OCI-LY3 (cell line): ENCODE measurements at regions not wholly inside any gene's neighbourhood (a gene's known extent, or its start where the extent isn't known, plus 50 kb on each side); places are given as distances from the start of the nearest gene placed in this dataset.

Source experiments
- H2AFZ ChIP-seq: fragments of 200-600, 300-600 bp; shearing (Covaris generic); 2 replicates; pipeline ENCODE4 v1.6.0; 2014; ENCODE audit warnings: antibody characterized with exemption, low read depth, low read length
- H3K27ac ChIP-seq: fragments of 200-600, 300-600 bp; sonication (generic); 2 replicates; pipeline ENCODE4 v1.5.1; 2014; ENCODE audit warnings: mild to moderate bottlenecking, low read length, moderate library complexity, mixed read lengths
- H3K27me3 ChIP-seq: fragments of 200-600, 300-600 bp; sonication (generic); 2 replicates; pipeline ENCODE4 v1.6.1; 2014; ENCODE audit warnings: low read depth, low read length, mixed read lengths
- H3K36me3 ChIP-seq: fragments of 200-600, 300-600 bp; sonication (generic); replicated peaks from 2 replicates; pipeline ENCODE3; 2014; ENCODE audit warnings: low read depth, low read length, mixed read lengths
- H3K4me1 ChIP-seq: fragments of 300-600, 200-600 bp; sonication (generic); 2 replicates; pipeline ENCODE4 v1.6.1; 2014; ENCODE audit warnings: low read length, mixed read lengths
- H3K4me2 ChIP-seq: fragments of 200-600, 300-600 bp; sonication (generic); 2 replicates; pipeline ENCODE4 v1.6.1; 2014; ENCODE audit warnings: low read length, mixed read lengths
- H3K4me3 ChIP-seq: fragments of 300-600, 200-600 bp; sonication (generic); 2 replicates; pipeline ENCODE4 v1.5.1; 2014; ENCODE audit warnings: antibody characterized with exemption, mild to moderate bottlenecking, low read length, moderate library complexity
- H3K79me2 ChIP-seq: fragments of 300-600, 200-600 bp; shearing (Covaris generic); 2 replicates; pipeline ENCODE4 v1.6.1; 2014; ENCODE audit warnings: mild to moderate bottlenecking, low read length, mixed read lengths
- H3K9ac ChIP-seq: fragments of 300-600, 200-600 bp; shearing (Covaris generic); 2 replicates; pipeline ENCODE4 v1.6.0; 2014; ENCODE audit warnings: mild to moderate bottlenecking, low read length, moderate library complexity
- H3K9me3 ChIP-seq: fragments of 200-600, 300-600 bp; shearing (Covaris generic); 2 replicates; pipeline ENCODE4 v1.6.1; 2014; ENCODE audit warnings: low read length, mixed read lengths; ENCODE audit not compliant: insufficient read depth
- H4K20me1 ChIP-seq: fragments of 200-600, 300-600 bp; sonication (generic); 2 replicates; pipeline ENCODE4 v1.6.1; 2016; ENCODE audit warnings: low read length, mixed read lengths; ENCODE audit not compliant: insufficient read depth
- CTCF ChIP-seq: fragments of 200-600, 300-600 bp; sonication (generic); IDR thresholded peaks from 2 replicates; pipeline ENCODE4 v1.5.1; 2014; ENCODE audit warnings: antibody characterized with exemption, low read length, low read depth
- EZH2phosphoT487 ChIP-seq: fragments of 200-600 bp; shearing (Covaris generic); IDR thresholded peaks from 2 replicates; pipeline ENCODE4 v1.6.1; 2018; ENCODE audit warnings: antibody characterized with exemption, mixed run types, low read depth

GRCh38 chr22:23514322-23515038 lies 65.6 kb downstream of the IGLL1 start:
- no peaks in the 10 kb centered on the region for H3K4me1 ChIP-seq
- no peak for TF ChIP-seq CTCF
- TF ChIP-seq EZH2phosphoT487 = no peak
- no peaks in the 10 kb centered on the region for H3K36me3 ChIP-seq

GRCh38 chr22:23513705-23514104 lies 66.4 kb downstream of the IGLL1 start:
- Histone ChIP-seq H3K4me3 (no peak overlapping the region), H3K9me3 (no peaks in the 10 kb centered on the region), H3K4me2 (no peak overlapping the region), H3K27me3 (no peaks in the 10 kb centered on the region), H3K36me3 (no peaks in the 10 kb centered on the region), H2AFZ (no peak overlapping the region), H3K27ac (no peak overlapping the region), H4K20me1 (no peaks in the 10 kb centered on the region), H3K79me2 (no peaks in the 10 kb centered on the region), H3K9ac (no peak overlapping the region), H3K4me1 (no peaks in the 10 kb centered on the region)
- TF ChIP-seq EZH2phosphoT487 (no peak), CTCF (no peak)

More at GRCh38 chr22:23514322-23515038, 65.6 kb downstream of the IGLL1 start:
- Histone ChIP-seq H3K27me3 (no peaks in the 10 kb centered on the region), H4K20me1 (no peaks in the 10 kb centered on the region), H3K79me2 (no peaks in the 10 kb centered on the region), H3K27ac (no peak overlapping the region), H3K4me3 (no peak overlapping the region), H3K4me2 (no peak overlapping the region), H3K9me3 (no peaks in the 10 kb centered on the region), H3K9ac (no peak overlapping the region), H2AFZ (no peak overlapping the region)

DNA sequence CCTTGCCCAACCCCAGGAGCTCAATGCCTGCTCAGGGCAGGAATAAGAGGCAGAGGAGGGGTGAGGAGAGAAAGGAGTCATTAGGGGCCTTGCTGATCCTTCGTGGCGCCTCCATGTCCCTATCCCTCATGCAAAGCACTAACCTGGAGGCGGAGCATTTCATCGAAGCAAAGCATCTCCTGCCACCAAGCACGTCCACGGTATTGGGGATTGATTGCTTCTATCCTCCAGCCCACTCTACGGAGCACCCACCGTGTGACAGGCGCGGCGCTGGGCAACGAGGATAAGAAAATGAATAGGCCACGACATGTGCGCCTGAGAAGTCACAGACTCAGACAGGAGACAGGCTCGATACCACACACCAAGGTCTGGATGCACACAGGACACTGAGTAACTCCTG lies 67.0 kb downstream of the IGLL1 start:
- H3K9me3 ChIP-seq = no peaks in the 10 kb centered on the region
- TF ChIP-seq CTCF (no peak), EZH2phosphoT487 (no peak)
- H3K4me3 ChIP-seq = no peak overlapping the region
- H4K20me1 ChIP-seq = no peaks in the 10 kb centered on the region
- no peaks in the 10 kb centered on the region for H3K4me1 ChIP-seq
- H3K27me3 ChIP-seq = no peaks in the 10 kb centered on the region
- H3K9ac ChIP-seq = no peak overlapping the region
- no peak overlapping the region for H3K27ac ChIP-seq
- H3K4me2 ChIP-seq = no peak overlapping the region
- no peaks in the 10 kb centered on the region for H3K36me3 ChIP-seq
- no peak overlapping the region for H2AFZ ChIP-seq
- H3K79me2 ChIP-seq = no peaks in the 10 kb centered on the region

DNA sequence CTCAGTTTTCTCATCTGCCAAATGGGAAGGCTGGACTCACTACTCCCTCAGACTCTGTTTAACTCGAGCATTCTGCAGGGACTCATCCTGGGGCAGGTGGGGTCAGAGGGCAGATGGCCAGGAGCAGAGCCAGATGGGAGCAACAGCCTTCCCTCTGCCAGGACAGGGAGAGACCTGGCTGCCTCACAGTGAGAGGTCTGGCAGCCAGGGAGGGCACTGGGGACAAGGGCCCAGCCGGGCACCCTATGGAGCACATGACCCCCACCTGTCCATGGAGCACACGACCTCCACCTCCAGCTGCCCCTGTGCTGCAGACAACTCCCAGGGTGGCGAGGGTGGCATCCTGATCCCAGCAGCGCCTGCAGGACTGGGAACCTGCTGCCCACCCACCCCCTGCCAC lies 67.4 kb downstream of the IGLL1 start:
- Histone ChIP-seq H4K20me1 (no peaks in the 10 kb centered on the region), H3K4me1 (no peaks in the 10 kb centered on the region), H3K9ac (no peak overlapping the region), H3K4me2 (no peak overlapping the region), H3K36me3 (no peaks in the 10 kb centered on the region), H3K27ac (no peak overlapping the region), H3K9me3 (no peaks in the 10 kb centered on the region), H2AFZ (no peak overlapping the region), H3K27me3 (no peaks in the 10 kb centered on the region), H3K79me2 (no peaks in the 10 kb centered on the region), H3K4me3 (no peak overlapping the region)
- no peak for TF ChIP-seq EZH2phosphoT487
- TF ChIP-seq CTCF = no peak
